HEK293 (cell line): ENCODE measurements at regions not wholly inside any gene's neighbourhood (a gene's known extent, or its start where the extent isn't known, plus 50 kb on each side); places are given as distances from the start of the nearest gene placed in this dataset.

Experiments used
- CTCF ChIA-PET: fragments of 350-600 bp; formaldehyde crosslinking; extraction: SDS; loops from one replicate; lab custom pipeline; 2021; ENCODE audit warnings: antibody characterized with exemption; lab: Yijun Ruan, JAX
- POLR2A ChIA-PET: fragments of 300-600 bp; formaldehyde crosslinking; extraction: SDS; loops from one replicate; lab custom pipeline; 2020; ENCODE audit warnings: antibody characterized with exemption, inconsistent platforms; lab: Yijun Ruan, JAX
- H3K27ac ChIP-seq: fragments of 200-500 bp; sonication (Bioruptor generic); 2 replicates; pipeline ENCODE4 v1.5.1; 2014; ENCODE audit warnings: low read depth, low read length, control low read depth, inconsistent platforms; ENCODE audit errors: extremely low read depth
- H3K36me3 ChIP-seq, 2 experiments: fragments of 200-500 bp in 1 of 2; sonication (Bioruptor generic) in 1 of 2; 1 replicate in 1 of 2; 2 replicates in 1 of 2; pipeline ENCODE4 v1.5.1; 2014 to 2017; ENCODE audit warnings: inconsistent platforms in 2 of 2, low read length in 2 of 2; ENCODE audit not compliant: control insufficient read depth in 2 of 2, insufficient read depth in 1 of 2
- H3K4me1 ChIP-seq: fragments of 200-500 bp; sonication (Bioruptor generic); 2 replicates; pipeline ENCODE4 v1.5.1; 2014; ENCODE audit warnings: mild to moderate bottlenecking, low read length, inconsistent platforms; ENCODE audit not compliant: control insufficient read depth, insufficient read depth
- H3K4me3 ChIP-seq: 2 replicates; pipeline ENCODE4 v1.5.1; 2011; ENCODE audit warnings: low read depth, mild to moderate bottlenecking, control low read depth, low read length, moderate library complexity
- H3K9me3 ChIP-seq: fragments of 200-500 bp; sonication (Bioruptor generic); 2 replicates; pipeline ENCODE4 v1.5.1; 2014; ENCODE audit warnings: low read depth, low read length, inconsistent platforms; ENCODE audit not compliant: control insufficient read depth, insufficient read depth
- INSM2 ChIP-seq: fragments of 450-650 bp; formaldehyde crosslinking; IDR thresholded peaks from 2 replicates; pipeline ENCODE4 v1.5.1; 2016; ENCODE audit warnings: missing biosample characterization, missing genetic modification characterization
- MEIS1 ChIP-seq: sonication (generic); formaldehyde crosslinking; IDR thresholded peaks from 2 replicates; pipeline ENCODE4 v1.8.1; 2022; ENCODE audit warnings: missing genetic modification reagents, mild to moderate bottlenecking, borderline replicate concordance
- REST ChIP-seq: fragments of 450-650 bp; formaldehyde crosslinking; IDR thresholded peaks from 2 replicates; pipeline ENCODE4 v1.5.1; 2016; ENCODE audit warnings: missing biosample characterization, missing genetic modification characterization
- ZFP69B ChIP-seq: fragments of 450-650 bp; formaldehyde crosslinking; IDR thresholded peaks from 2 replicates; pipeline ENCODE4 v1.5.1; 2016; ENCODE audit warnings: missing biosample characterization, missing genetic modification characterization
- ZNF157 ChIP-seq: fragments of 450-650 bp; formaldehyde crosslinking; IDR thresholded peaks from 2 replicates; pipeline ENCODE4 v1.5.1; 2016; ENCODE audit warnings: missing biosample characterization, missing genetic modification characterization
- ZNF16 ChIP-seq: fragments of 450-650 bp; formaldehyde crosslinking; IDR thresholded peaks from 2 replicates; pipeline ENCODE4 v1.5.1; 2016; ENCODE audit warnings: low read depth, missing biosample characterization, missing genetic modification characterization
- ZNF169 ChIP-seq: fragments of 450-650 bp; formaldehyde crosslinking; IDR thresholded peaks from 2 replicates; pipeline ENCODE4 v1.5.1; 2016; ENCODE audit warnings: missing biosample characterization, missing genetic modification characterization
- ZNF211 ChIP-seq: fragments of 450-650 bp; formaldehyde crosslinking; IDR thresholded peaks from 2 replicates; pipeline ENCODE4 v1.5.1; 2016; ENCODE audit warnings: low read depth, missing biosample characterization, missing genetic modification characterization
- ZNF302 ChIP-seq: fragments of 450-650 bp; formaldehyde crosslinking; IDR thresholded peaks from 2 replicates; pipeline ENCODE4 v1.5.1; 2016; ENCODE audit warnings: missing biosample characterization, missing genetic modification characterization, low read depth
- ZNF311 ChIP-seq: fragments of 450-650 bp; formaldehyde crosslinking; IDR thresholded peaks from 2 replicates; pipeline ENCODE4 v1.5.1; 2017; ENCODE audit warnings: missing biosample characterization, missing genetic modification characterization, borderline replicate concordance
- ZNF394 ChIP-seq: fragments of 450-650 bp; formaldehyde crosslinking; IDR thresholded peaks from 2 replicates; pipeline ENCODE4 v1.5.1; 2016; ENCODE audit warnings: missing biosample characterization, missing genetic modification characterization, mild to moderate bottlenecking, moderate library complexity, borderline replicate concordance
- ZNF404 ChIP-seq: fragments of 450-650 bp; formaldehyde crosslinking; IDR thresholded peaks from 2 replicates; pipeline ENCODE4 v1.5.1; 2017; ENCODE audit warnings: missing biosample characterization, missing genetic modification characterization
- ZNF423 ChIP-seq: fragments of 450-650 bp; formaldehyde crosslinking; IDR thresholded peaks from 2 replicates; pipeline ENCODE4 v1.5.1; 2016; ENCODE audit warnings: missing biosample characterization, missing genetic modification characterization
- ZNF449 ChIP-seq: fragments of 450-650 bp; formaldehyde crosslinking; IDR thresholded peaks from 2 replicates; pipeline ENCODE4 v1.5.1; 2017; ENCODE audit warnings: missing biosample characterization, mild to moderate bottlenecking, missing genetic modification characterization, moderate library complexity
- ZNF48 ChIP-seq: fragments of 450-650 bp; formaldehyde crosslinking; IDR thresholded peaks from 2 replicates; pipeline ENCODE4 v1.5.1; 2016; ENCODE audit warnings: missing biosample characterization, missing genetic modification characterization
- ZNF488 ChIP-seq: fragments of 450-650 bp; formaldehyde crosslinking; IDR thresholded peaks from 2 replicates; pipeline ENCODE4 v1.5.1; 2016; ENCODE audit warnings: missing biosample characterization, missing genetic modification characterization
- ZNF585B ChIP-seq: fragments of 450-650 bp; formaldehyde crosslinking; IDR thresholded peaks from 2 replicates; pipeline ENCODE4 v1.5.1; 2016; ENCODE audit warnings: missing biosample characterization, missing genetic modification characterization
- ZNF623 ChIP-seq: fragments of 450-650 bp; formaldehyde crosslinking; IDR thresholded peaks from 2 replicates; pipeline ENCODE4 v1.5.1; 2016; ENCODE audit warnings: missing biosample characterization, missing genetic modification characterization
- ZNF654 ChIP-seq: fragments of 450-650 bp; formaldehyde crosslinking; IDR thresholded peaks from 2 replicates; pipeline ENCODE4 v1.5.1; 2016; ENCODE audit warnings: low read depth, missing biosample characterization, missing genetic modification characterization
- ZNF707 ChIP-seq: fragments of 450-650 bp; formaldehyde crosslinking; IDR thresholded peaks from 2 replicates; pipeline ENCODE4 v1.5.1; 2016; ENCODE audit warnings: missing biosample characterization, missing genetic modification characterization
- ZNF776 ChIP-seq: fragments of 450-650 bp; formaldehyde crosslinking; IDR thresholded peaks from 2 replicates; pipeline ENCODE4 v1.5.0; 2017; ENCODE audit warnings: missing biosample characterization, missing genetic modification characterization, borderline replicate concordance
- ZNF792 ChIP-seq: fragments of 450-650 bp; formaldehyde crosslinking; IDR thresholded peaks from 2 replicates; pipeline ENCODE4 v1.5.1; 2016; ENCODE audit warnings: missing biosample characterization, missing genetic modification characterization
- ZSCAN30 ChIP-seq: fragments of 450-650 bp; IDR thresholded peaks from 2 replicates; pipeline ENCODE4 v1.5.1; 2018; ENCODE audit warnings: missing biosample characterization, mild to moderate bottlenecking, missing genetic modification characterization, moderate library complexity
- TF ChIP-seq, protein P1 (sequence below): sonication (generic); formaldehyde crosslinking; IDR thresholded peaks from 2 replicates; pipeline ENCODE4 v1.8.1; 2022; ENCODE audit warnings: mild to moderate bottlenecking, moderate library complexity, missing genetic modification reagents
- TF ChIP-seq, protein P2 (sequence below): fragments of 450-650 bp; formaldehyde crosslinking; IDR thresholded peaks from 2 replicates; pipeline ENCODE4 v1.5.1; 2016; ENCODE audit warnings: missing biosample characterization, missing genetic modification characterization

GRCh38 chrX:5233830-5234229 is 994.8 kb downstream of the NLGN4X start (continued):
- TF ChIP-seq INSM2 (tag by site-specific recombination) = no peak
- no peak for TF ChIP-seq ZNF792
- no peak for TF ChIP-seq ZNF169
- no peak for TF ChIP-seq REST

DNA sequence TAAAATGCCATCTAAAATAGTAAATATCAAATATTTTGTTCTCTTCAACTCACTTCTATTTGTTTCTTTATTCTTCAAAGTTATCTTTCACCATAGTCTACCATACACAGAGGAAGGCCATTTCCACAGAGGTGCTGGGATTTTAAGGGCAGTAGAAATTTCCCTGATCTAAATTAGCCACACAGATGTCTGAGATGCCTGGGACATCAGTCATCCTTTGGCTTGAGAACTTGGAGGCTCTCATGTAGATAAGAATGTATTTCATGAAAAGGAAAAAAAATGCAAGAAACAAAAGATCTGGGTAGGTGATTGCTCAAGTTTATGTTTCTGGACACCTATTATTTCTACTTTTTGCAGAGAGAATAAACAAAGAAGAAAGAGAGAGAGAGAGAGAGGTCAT is 1008.2 kb downstream of the NLGN4X start:
- ChIA-PET POLR2A (no interaction called here), CTCF (interaction anchor here (0.6 kb wide), 1 partner anchor 676 kb away, joined by 4 read pairs; no protein-coding TSS in a partner anchor)
- Histone ChIP-seq H3K27ac (no peak overlapping the region), H3K9me3 (no peaks in the 10 kb centered on the region), H3K4me1 (no peaks in the 10 kb centered on the region), H3K4me3 (no peak overlapping the region), H3K36me3 (no peaks in the 10 kb centered on the region)
- TF ChIP-seq ZFP69B (tag by site-specific recombination) = no peak

DNA sequence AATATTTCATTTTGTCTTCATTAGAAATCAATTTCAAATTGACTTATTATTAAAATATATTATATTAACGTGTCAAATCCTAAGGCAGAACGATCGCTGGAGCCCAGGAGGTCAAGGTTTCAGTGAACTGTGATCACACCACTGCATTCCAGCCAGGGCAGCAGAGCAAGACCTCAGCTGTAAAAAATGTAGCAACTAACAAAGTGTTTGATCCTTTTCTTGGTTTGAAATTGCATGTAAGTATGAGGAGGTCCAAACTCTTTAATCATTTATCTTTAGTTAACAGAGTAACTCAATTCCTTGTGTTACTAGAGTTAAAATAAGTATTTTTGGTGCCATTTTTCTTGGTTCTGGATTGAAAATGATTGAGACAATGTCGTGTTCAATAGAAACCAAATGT is 1033.9 kb downstream of the NLGN4X start:
- TF ChIP-seq ZNF449 (tag by site-specific recombination) (no peak), ZNF488 (tag by site-specific recombination) (no peak), ZNF707 (tag by site-specific recombination) (no peak), ZNF302 (tag by site-specific recombination) (no peak), ZNF423 (tag by site-specific recombination) (no peak), ZNF404 (tag by site-specific recombination) (no peak), MEIS1 (no peak), ZNF585B (tag by site-specific recombination) (no peak), ZNF776 (tag by site-specific recombination) (no peak), ZNF394 (tag by site-specific recombination) (no peak), ZNF211 (no peak), ZSCAN30 (tag by site-specific recombination) (no peak), ZNF16 (tag by site-specific recombination) (no peak), ZNF654 (tag by site-specific recombination) (no peak), ZNF48 (no peak), ZNF157 (tag by site-specific recombination) (no peak), ZNF311 (tag by site-specific recombination) (no peak), ZNF623 (tag by site-specific recombination) (no peak)
- TF ChIP-seq, protein P1, sequence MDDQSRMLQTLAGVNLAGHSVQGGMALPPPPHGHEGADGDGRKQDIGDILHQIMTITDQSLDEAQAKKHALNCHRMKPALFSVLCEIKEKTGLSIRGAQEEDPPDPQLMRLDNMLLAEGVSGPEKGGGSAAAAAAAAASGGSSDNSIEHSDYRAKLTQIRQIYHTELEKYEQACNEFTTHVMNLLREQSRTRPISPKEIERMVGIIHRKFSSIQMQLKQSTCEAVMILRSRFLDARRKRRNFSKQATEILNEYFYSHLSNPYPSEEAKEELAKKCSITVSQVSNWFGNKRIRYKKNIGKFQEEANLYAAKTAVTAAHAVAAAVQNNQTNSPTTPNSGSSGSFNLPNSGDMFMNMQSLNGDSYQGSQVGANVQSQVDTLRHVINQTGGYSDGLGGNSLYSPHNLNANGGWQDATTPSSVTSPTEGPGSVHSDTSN = no peak
- TF ChIP-seq, protein P2, sequence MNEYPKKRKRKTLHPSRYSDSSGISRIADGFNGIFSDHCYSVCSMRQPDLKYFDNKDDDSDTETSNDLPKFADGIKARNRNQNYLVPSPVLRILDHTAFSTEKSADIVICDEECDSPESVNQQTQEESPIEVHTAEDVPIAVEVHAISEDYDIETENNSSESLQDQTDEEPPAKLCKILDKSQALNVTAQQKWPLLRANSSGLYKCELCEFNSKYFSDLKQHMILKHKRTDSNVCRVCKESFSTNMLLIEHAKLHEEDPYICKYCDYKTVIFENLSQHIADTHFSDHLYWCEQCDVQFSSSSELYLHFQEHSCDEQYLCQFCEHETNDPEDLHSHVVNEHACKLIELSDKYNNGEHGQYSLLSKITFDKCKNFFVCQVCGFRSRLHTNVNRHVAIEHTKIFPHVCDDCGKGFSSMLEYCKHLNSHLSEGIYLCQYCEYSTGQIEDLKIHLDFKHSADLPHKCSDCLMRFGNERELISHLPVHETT (tag by site-specific recombination) = no peak
- Histone ChIP-seq H3K36me3 (no peaks in the 10 kb centered on the region), H3K4me3 (no peak overlapping the region), H3K27ac (no peak overlapping the region), H3K4me1 (no peaks in the 10 kb centered on the region), H3K9me3 (no peaks in the 10 kb centered on the region)
- POLR2A ChIA-PET = no interaction called here
- CTCF ChIA-PET = no interaction called here
